ENCODE measurements at regions not wholly inside any gene's neighbourhood (a gene's known extent, or its start where the extent isn't known, plus 50 kb on each side); places are given as distances from the start of the nearest gene placed in this dataset.

DNA sequence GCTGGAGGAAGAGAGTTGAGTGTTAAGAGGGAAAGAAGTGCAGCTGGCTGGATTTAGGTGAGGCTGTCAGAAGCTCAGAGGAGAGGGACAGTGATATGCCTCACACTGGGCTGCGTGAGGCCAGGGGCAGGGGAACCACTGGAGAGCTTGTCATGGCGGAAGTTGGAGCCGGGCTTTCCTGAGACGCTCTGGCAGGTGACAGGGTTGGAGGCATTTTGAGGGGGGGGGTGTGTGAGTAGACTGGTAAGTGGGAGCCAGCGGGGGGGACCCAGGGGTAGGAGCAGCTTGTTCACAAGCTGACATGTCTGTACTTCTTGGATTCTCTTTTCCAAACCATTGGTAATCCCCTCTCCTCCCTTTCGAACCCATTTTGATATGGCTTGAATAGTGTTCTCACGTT is 331.5 kb upstream of the RGMA start:
- 12% methylated on average over 5 of the region's 7 CpGs for WGBS (ENCODE audit: low lambda C conversion rate)
- ChIA-PET CTCF (interaction anchor here (1.4 kb wide), 1 partner anchor 333 kb away, joined by 3 read pairs; no protein-coding TSS in a partner anchor), POLR2A (no interaction called here)
- H3K9me2 ChIP-seq, result no peaks in the 10 kb centered on the region
- DNase-seq, result no peak
- H2AFZ ChIP-seq (ENCODE audit: low read depth), result no peak overlapping the region
- H4K20me1 ChIP-seq (ENCODE audit: insufficient read depth), result no peaks in the 10 kb centered on the region
- no peak overlapping the region for H3K9ac ChIP-seq
- H3K4me1 ChIP-seq (ENCODE audit: control insufficient read depth in 1 of 2, insufficient read depth in 2 of 2, low read depth in 1 of 2, low read length in 1 of 2), result no peaks in the 10 kb centered on the region
- H3F3A ChIP-seq (replicated peaks; ENCODE audit: insufficient read depth), result no peaks in the 10 kb centered on the region
- TF ChIP-seq NRF1 (IDR thresholded peaks at IDR 0.05; ENCODE audit: low read depth, low read length) (no peak), JUND (IDR thresholded peaks at IDR 0.05) (no peak), EP300 (IDR thresholded peaks at IDR 0.05; ENCODE audit: borderline replicate concordance in 1 of 2, low read depth in 1 of 2, low read length in 1 of 2) (no peak), SIN3A (IDR thresholded peaks at IDR 0.05; ENCODE audit: borderline replicate concordance, low read depth, low read length) (no peak), NFIC (IDR thresholded peaks at IDR 0.05; ENCODE audit: borderline replicate concordance) (no peak), MXI1 (IDR thresholded peaks at IDR 0.05; ENCODE audit: low read depth, low read length) (no peak), CHD2 (IDR thresholded peaks at IDR 0.05; ENCODE audit: low read length, partially characterized antibody) (no peak), POLR2AphosphoS5 (IDR thresholded peaks at IDR 0.05; ENCODE audit: low read depth, low read length) (no peak), YY1 (IDR thresholded peaks at IDR 0.05; ENCODE audit: low read depth) (no peak), RFX5 (IDR thresholded peaks at IDR 0.05; ENCODE audit: low read length) (no peak), GABPA (IDR thresholded peaks at IDR 0.05; ENCODE audit: low read depth) (no peak), MEF2A (IDR thresholded peaks at IDR 0.05; ENCODE audit: borderline replicate concordance, low read depth) (no peak), RXRA (IDR thresholded peaks at IDR 0.05; ENCODE audit: borderline replicate concordance, low read depth) (no peak), RCOR1 (IDR thresholded peaks at IDR 0.05; ENCODE audit: low read length) (no peak), GATA2 (CRISPR knock-in tag; IDR thresholded peaks at IDR 0.05) (no peak), FOSL2 (IDR thresholded peaks at IDR 0.05; ENCODE audit: borderline replicate concordance, low read depth) (no peak), RAD21 (IDR thresholded peaks at IDR 0.05; ENCODE audit: low read length) (no peak), TEAD4 (IDR thresholded peaks at IDR 0.05; ENCODE audit: borderline replicate concordance, insufficient read depth) (no peak), FOXM1 (IDR thresholded peaks at IDR 0.05; ENCODE audit: low read depth) (no peak)
- TF ChIP-seq, protein P1, sequence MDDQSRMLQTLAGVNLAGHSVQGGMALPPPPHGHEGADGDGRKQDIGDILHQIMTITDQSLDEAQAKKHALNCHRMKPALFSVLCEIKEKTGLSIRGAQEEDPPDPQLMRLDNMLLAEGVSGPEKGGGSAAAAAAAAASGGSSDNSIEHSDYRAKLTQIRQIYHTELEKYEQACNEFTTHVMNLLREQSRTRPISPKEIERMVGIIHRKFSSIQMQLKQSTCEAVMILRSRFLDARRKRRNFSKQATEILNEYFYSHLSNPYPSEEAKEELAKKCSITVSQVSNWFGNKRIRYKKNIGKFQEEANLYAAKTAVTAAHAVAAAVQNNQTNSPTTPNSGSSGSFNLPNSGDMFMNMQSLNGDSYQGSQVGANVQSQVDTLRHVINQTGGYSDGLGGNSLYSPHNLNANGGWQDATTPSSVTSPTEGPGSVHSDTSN (IDR thresholded peaks at IDR 0.05), result no peak
- H3K4me3 ChIP-seq (ENCODE audit: low read depth in 2 of 2, low read length in 1 of 2), result no peak overlapping the region
- H3K4me2 ChIP-seq, result no peak overlapping the region
- no peak overlapping the region for H3K27ac ChIP-seq (ENCODE audit: low read depth in 2 of 2, low read length in 1 of 2)
- no peaks in the 10 kb centered on the region for H3K9me3 ChIP-seq
- no peaks in the 10 kb centered on the region for H3K27me3 ChIP-seq (ENCODE audit: insufficient read depth)
- no peaks in the 10 kb centered on the region for H3K79me2 ChIP-seq (ENCODE audit: insufficient read depth)
- H3K36me3 ChIP-seq (replicated peaks in 1 of 2; ENCODE audit: control insufficient read depth in 1 of 2, insufficient read depth in 2 of 2, low read length in 1 of 2), result no peaks in the 10 kb centered on the region

DNA sequence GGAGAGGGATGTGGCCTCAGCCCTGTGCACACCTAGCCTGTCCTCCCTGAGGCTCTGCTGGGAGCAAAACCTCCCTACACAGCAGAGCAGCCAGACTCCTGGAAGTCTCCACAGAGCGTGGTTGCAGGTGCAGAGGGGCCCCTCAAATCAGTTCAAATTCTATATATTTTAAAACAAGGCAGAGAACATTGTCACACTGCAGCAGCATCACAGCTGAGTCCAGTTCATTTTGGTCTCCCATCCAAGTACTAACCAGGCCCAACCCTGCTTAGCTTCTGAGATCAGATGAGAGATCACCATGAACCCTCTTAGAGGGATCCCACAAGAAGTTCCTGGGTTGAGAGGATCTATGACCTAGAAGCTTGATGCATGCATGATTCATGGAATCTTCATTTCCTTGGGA is 331.0 kb upstream of the RGMA start:
- no peaks in the 10 kb centered on the region for H3K27me3 ChIP-seq (ENCODE audit: insufficient read depth)
- H3K79me2 ChIP-seq (ENCODE audit: insufficient read depth), result no peaks in the 10 kb centered on the region
- no peak overlapping the region for H3K4me2 ChIP-seq
- H3K4me1 ChIP-seq (ENCODE audit: control insufficient read depth in 1 of 2, insufficient read depth in 2 of 2, low read depth in 1 of 2, low read length in 1 of 2), result no peaks in the 10 kb centered on the region
- ChIA-PET POLR2A (no interaction called here), CTCF (interaction anchor here (1.4 kb wide), 1 partner anchor 333 kb away, joined by 3 read pairs; no protein-coding TSS in a partner anchor)
- no peak overlapping the region for H3K9ac ChIP-seq
- H2AFZ ChIP-seq (ENCODE audit: low read depth), result no peak overlapping the region
- H3F3A ChIP-seq (replicated peaks; ENCODE audit: insufficient read depth), result no peaks in the 10 kb centered on the region
- H3K4me3 ChIP-seq (ENCODE audit: low read depth in 2 of 2, low read length in 1 of 2), result no peak overlapping the region
- no peaks in the 10 kb centered on the region for H3K9me2 ChIP-seq
- no peak for DNase-seq
- H4K20me1 ChIP-seq (ENCODE audit: insufficient read depth), result no peaks in the 10 kb centered on the region
- 17% methylated on average over 1 of the region's 1 CpG for WGBS (ENCODE audit: low lambda C conversion rate)
- H3K9me3 ChIP-seq, result no peaks in the 10 kb centered on the region
- no peaks in the 10 kb centered on the region for H3K36me3 ChIP-seq (replicated peaks in 1 of 2; ENCODE audit: control insufficient read depth in 1 of 2, insufficient read depth in 2 of 2, low read length in 1 of 2)
- H3K27ac ChIP-seq (ENCODE audit: low read depth in 2 of 2, low read length in 1 of 2), result no peak overlapping the region
- TF ChIP-seq FOSL2 (IDR thresholded peaks at IDR 0.05; ENCODE audit: borderline replicate concordance, low read depth) (no peak), POLR2AphosphoS5 (IDR thresholded peaks at IDR 0.05; ENCODE audit: low read depth, low read length) (no peak), TEAD4 (IDR thresholded peaks at IDR 0.05; ENCODE audit: borderline replicate concordance, insufficient read depth) (no peak), RXRA (IDR thresholded peaks at IDR 0.05; ENCODE audit: borderline replicate concordance, low read depth) (no peak), RFX5 (IDR thresholded peaks at IDR 0.05; ENCODE audit: low read length) (no peak), ELF1 (IDR thresholded peaks at IDR 0.05) (no peak), EP300 (IDR thresholded peaks at IDR 0.05; ENCODE audit: borderline replicate concordance in 1 of 2, low read depth in 1 of 2, low read length in 1 of 2) (no peak), GATA2 (CRISPR knock-in tag; IDR thresholded peaks at IDR 0.05) (no peak), NFIC (IDR thresholded peaks at IDR 0.05; ENCODE audit: borderline replicate concordance) (no peak), SIN3A (IDR thresholded peaks at IDR 0.05; ENCODE audit: borderline replicate concordance, low read depth, low read length) (no peak), TCF12 (IDR thresholded peaks at IDR 0.05) (no peak)
- TF ChIP-seq, protein P2, sequence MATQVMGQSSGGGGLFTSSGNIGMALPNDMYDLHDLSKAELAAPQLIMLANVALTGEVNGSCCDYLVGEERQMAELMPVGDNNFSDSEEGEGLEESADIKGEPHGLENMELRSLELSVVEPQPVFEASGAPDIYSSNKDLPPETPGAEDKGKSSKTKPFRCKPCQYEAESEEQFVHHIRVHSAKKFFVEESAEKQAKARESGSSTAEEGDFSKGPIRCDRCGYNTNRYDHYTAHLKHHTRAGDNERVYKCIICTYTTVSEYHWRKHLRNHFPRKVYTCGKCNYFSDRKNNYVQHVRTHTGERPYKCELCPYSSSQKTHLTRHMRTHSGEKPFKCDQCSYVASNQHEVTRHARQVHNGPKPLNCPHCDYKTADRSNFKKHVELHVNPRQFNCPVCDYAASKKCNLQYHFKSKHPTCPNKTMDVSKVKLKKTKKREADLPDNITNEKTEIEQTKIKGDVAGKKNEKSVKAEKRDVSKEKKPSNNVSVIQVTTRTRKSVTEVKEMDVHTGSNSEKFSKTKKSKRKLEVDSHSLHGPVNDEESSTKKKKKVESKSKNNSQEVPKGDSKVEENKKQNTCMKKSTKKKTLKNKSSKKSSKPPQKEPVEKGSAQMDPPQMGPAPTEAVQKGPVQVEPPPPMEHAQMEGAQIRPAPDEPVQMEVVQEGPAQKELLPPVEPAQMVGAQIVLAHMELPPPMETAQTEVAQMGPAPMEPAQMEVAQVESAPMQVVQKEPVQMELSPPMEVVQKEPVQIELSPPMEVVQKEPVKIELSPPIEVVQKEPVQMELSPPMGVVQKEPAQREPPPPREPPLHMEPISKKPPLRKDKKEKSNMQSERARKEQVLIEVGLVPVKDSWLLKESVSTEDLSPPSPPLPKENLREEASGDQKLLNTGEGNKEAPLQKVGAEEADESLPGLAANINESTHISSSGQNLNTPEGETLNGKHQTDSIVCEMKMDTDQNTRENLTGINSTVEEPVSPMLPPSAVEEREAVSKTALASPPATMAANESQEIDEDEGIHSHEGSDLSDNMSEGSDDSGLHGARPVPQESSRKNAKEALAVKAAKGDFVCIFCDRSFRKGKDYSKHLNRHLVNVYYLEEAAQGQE (IDR thresholded peaks at IDR 0.05; ENCODE audit: low read depth, low read length), result no peak
- TF ChIP-seq, protein P3, sequence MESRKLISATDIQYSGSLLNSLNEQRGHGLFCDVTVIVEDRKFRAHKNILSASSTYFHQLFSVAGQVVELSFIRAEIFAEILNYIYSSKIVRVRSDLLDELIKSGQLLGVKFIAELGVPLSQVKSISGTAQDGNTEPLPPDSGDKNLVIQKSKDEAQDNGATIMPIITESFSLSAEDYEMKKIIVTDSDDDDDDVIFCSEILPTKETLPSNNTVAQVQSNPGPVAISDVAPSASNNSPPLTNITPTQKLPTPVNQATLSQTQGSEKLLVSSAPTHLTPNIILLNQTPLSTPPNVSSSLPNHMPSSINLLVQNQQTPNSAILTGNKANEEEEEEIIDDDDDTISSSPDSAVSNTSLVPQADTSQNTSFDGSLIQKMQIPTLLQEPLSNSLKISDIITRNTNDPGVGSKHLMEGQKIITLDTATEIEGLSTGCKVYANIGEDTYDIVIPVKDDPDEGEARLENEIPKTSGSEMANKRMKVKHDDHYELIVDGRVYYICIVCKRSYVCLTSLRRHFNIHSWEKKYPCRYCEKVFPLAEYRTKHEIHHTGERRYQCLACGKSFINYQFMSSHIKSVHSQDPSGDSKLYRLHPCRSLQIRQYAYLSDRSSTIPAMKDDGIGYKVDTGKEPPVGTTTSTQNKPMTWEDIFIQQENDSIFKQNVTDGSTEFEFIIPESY (IDR thresholded peaks at IDR 0.05; ENCODE audit: borderline replicate concordance, low read depth), result no peak

All from SK-N-SH (cell line).